HG03039 (cell line): ENCODE measurements at regions not wholly inside any gene's neighbourhood (a gene's known extent, or its start where the extent isn't known, plus 50 kb on each side); places are given as distances from the start of the nearest gene placed in this dataset.
"Not testable (repeated sequence)": the region's sequence is repeated elsewhere in the genome, so short reads cannot be mapped to it uniquely, and the experiment has no call there.

Experiments used
- ATAC-seq: cut with Tn5 transposase; IDR thresholded peaks from one replicate; pipeline ENCODE4 v1.9.1; 2021; ENCODE audit warnings: mild to moderate bottlenecking, moderate library complexity; ENCODE audit not compliant: unreplicated experiment

DNA sequence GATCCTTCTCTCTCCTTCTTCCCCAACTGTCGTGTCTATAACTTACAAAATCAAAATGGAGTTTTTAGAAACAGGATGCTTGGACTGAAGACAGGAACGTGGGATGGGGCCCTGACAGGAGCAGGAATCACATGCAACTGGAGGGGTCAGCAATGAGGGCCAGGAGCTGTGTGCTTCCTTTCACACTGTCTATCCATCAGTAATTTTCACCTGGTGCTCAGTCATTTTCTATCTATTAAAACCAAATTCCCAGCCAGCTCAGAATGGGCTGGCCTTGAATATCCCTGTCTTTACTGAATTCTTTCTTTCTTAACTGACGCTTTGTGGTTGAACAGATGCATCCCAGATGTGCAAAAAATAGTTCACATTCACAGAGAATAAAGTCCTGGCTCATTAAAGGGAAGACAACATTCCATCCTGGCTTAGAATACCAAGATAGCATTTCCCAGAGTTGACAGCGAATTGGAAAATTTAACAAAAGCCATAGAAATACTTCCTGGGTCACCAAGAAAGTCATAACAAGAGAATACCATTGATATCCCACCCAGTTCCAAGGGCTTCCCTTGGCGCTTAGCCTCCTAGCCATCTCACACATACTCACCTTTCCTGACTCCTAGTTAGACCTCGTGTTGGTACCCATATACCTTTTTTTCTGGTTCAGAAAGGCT is 588.1 kb downstream of the TTLL7 start:
- ATAC-seq: not testable (repeated sequence)

DNA sequence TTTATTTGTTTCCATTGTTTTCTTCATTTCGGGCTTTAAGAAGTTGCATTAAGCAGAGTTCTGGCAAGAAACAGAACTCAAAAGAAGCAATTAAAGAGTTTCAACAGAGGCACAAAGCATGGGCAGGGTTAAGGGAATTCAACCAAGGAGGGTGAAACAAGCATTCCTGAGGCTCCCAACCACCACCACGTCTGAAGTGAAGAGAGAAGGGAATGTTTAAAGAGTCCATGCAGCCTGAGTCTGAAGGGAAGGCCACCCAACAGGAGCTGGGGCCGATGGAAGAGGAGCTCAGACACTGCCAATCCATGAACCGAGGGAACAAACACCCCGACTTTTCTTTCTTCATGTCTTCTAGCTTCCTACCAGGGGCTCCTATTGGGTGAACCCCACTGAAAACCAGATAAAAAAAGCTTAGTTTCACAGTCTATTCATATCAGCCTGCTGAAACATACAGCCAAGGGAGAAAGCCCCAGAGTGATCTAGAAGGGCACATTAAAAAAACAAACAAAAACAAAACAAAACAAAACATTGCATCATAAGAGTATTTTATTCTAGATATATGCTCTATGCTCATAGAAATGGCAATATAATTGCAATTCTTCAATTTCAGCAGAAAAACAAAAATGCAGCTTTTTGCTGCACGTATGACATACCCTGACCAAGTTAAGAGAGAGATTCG is 592.1 kb downstream of the TTLL7 start:
- not testable (repeated sequence) for ATAC-seq

DNA sequence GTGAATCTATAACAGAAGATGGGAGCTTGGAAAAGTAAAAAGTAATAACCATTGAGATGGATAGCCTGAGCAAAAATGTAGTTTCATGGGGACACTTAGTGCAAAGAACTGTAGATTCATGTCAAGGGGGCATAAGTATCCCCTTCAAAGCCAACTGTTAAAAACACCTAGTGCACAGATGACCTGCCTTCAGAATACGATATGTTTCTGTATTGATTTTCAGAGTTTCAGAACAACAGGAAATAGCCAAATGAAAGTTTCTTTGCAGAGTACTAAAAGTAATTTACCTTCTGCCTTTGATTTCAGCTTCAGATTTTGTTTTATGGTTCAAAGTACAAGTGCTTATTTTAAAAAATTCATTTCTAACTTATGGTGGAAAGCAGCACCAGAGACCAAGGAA is 593.1 kb downstream of the TTLL7 start:
- not testable (repeated sequence) for ATAC-seq

GRCh38 chr1:83403500-83403899 is 595.4 kb downstream of the TTLL7 start:
- not testable (repeated sequence) for ATAC-seq

DNA sequence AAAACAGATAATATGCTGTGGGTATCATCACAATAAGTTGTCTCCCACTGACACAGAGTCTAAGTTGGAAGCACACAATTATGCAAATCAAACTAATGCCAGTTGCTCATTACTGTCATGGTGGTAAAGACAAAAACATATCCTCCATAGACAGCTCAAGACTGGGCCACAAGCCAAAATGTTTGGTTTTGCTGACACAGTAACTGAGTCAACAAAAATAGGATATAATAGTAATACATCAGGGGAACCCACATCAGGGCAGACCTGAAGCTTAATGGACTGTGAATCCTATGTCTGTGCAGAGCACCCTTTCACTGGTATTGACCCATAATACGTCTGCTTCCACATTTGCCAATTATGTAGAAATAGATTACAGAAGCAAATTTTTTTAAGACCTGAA is 597.8 kb downstream of the TTLL7 start:
- ATAC-seq: not testable (repeated sequence)

DNA sequence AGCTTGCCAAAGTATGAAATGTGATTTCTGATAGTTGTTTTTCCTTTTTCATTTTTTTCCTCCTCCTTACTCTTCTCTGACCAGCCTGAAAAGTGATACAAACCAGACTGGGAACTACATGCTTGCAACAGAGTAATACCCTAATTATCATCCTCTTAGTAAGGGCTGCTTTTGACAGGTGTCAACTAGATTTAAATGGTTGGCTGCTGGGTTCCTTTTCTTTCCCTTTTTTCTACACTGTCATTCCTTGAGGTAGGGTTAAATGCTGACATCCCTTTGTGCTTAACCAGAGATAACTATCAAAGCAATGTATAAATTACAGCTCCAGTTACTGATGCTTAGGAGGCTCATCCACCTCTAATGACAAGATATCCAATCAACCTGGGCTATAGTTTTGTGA is 598.8 kb downstream of the TTLL7 start:
- not testable (repeated sequence) for ATAC-seq

DNA sequence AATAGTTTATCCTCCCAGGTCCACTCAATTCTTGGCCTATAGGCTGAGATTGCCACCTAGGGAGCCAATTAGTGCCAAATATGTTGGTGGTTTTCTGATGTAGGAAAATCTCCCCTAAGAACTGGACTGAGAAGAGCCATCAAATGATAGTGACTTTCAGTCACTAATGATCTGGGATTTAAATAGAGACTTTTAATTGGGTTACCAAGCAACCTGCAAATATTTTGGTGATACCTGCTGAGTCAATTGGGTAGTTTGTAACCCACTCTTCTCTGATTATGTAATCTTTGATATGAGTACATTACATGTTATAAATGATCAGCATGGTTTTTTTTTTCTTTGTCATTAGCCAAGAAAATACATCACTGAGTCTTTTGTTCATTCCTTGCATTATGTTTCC is 600.8 kb downstream of the TTLL7 start:
- not testable (repeated sequence) for ATAC-seq

- ATAC-seq: not testable (repeated sequence)
Measured at GRCh38 chr1:83395130-83395529, 603.8 kb downstream of the TTLL7 start.

- not testable (repeated sequence) for ATAC-seq
Measured at GRCh38 chr1:83386946-83387345, 612.0 kb downstream of the TTLL7 start.

DNA sequence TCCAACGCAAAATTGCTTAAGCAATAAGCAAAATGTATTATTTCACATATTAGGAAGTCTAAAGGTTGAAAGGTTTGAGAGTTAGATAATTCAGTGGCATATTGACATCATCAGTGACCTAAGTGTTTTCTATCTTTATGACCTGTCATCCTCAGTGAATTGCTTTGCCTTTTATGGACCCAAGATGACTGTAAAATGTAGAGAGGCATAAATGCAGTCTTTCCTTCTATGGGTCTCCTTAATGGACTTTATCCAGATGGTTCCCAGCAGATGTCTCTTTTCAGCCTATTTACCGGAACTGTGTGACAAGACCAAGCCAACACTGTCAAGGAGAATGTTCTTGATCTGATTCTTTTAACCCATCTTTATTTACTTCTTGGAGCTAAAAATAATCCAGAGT is 615.8 kb downstream of the TTLL7 start:
- not testable (repeated sequence) for ATAC-seq

GRCh38 chr1:83373018-83373417 is 625.9 kb downstream of the TTLL7 start:
- not testable (repeated sequence) for ATAC-seq

GRCh38 chr1:83369853-83370252 is 629.1 kb downstream of the TTLL7 start:
- not testable (repeated sequence) for ATAC-seq

DNA sequence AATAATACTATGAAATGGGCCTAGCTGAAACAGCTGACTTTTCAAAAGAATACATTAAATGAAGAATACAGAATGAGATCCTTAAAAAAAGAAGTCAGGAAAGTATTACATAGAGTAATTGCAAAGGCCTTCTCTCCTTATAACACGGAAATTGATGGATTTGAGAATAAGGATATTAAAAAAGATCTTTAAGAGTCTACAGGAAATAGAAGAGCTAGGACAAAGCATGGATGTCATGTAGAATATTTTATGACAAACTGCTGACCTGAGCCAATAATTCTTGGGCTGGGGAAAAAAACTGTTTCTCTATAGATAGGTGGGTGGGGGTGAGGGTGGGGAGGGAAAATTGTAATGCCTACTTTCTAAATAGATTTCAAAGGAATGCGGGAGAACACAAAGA is 633.6 kb downstream of the TTLL7 start:
- not testable (repeated sequence) for ATAC-seq

DNA sequence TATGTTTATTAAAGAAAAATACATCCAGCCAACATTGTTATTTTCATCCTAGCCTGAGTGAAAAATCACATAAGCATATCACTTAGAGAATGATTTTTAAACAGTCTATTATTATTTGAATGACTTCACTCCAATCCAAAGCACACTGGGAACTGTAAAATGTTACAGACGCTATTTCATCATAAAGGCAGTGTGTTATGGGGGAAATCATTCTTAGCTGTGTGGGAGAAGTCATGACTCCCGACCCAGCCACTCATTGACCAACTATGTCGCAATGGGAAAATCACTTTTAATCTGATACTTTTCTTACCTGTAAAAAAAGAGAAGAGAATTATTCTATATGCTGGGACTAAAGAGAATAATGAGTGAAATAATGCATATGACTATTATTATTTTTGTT is 653.6 kb downstream of the TTLL7 start:
- not testable (repeated sequence) for ATAC-seq

- not testable (repeated sequence) for ATAC-seq
Measured at GRCh38 chr1:83343767-83344166, 655.2 kb downstream of the TTLL7 start.

- not testable (repeated sequence) for ATAC-seq
Measured at GRCh38 chr1:83342995-83343394, 655.9 kb downstream of the TTLL7 start.

DNA sequence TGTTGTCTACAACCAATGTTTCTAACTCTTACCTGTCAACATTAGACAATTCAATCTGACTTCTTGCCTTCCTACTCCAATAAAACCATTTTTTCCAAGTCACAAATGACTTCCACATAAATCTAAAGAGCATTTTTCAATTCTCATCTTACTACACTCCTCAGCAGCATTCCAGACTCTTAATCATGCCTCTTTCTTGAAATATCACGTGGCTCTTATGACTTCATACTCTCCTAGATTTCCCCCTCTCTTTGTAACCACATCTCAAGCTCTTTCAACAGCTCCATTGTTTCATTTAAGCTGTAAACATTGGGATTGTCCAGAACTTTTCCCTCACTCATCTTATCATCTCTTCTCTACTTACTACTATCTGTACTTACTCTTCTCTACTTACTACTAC is 666.6 kb downstream of the TTLL7 start:
- not testable (repeated sequence) for ATAC-seq

GRCh38 chr1:83318366-83318765 is 680.6 kb downstream of the TTLL7 start:
- ATAC-seq: no peak

DNA sequence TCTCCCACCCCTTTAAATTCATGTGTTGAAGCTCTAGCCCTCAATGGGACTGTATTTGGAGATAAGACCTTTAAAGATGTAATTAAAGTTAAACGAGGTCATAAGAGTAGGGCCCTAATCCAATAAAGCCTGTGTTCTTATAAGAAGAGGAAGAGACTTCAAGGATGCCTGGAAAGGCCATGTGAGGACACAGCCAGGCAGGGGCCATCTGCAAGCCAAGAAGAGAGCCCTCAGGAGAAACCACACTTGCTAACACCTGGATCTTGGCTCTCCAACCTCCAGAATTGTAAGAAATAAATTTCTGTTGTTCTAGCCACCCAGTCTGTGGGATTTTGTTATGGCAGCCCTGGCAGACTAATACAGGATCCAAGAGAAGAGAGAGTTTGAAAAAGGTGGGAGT is 683.5 kb downstream of the TTLL7 start:
- not testable (repeated sequence) for ATAC-seq

- not testable (repeated sequence) for ATAC-seq
Measured at GRCh38 chr1:83310161-83310560, 688.8 kb downstream of the TTLL7 start.

DNA sequence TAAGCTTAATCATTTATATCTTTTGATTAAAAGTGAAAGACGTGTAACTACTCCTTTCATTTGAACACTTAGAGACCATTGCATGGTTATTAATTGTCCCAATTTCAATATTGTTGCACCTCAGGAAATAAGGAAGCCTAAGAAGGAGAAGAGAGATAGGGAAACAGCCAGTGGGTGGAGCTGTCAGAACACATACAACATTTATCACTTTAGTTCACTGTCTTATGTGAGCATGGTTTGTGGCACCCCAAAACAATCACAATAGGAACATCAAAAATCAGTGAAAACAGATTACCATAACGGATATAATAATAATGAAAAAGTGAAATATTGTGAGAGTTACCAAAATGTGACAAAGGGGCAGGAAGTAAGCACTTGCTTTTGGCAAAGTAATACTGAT is 689.9 kb downstream of the TTLL7 start:
- ATAC-seq: not testable (repeated sequence)

DNA sequence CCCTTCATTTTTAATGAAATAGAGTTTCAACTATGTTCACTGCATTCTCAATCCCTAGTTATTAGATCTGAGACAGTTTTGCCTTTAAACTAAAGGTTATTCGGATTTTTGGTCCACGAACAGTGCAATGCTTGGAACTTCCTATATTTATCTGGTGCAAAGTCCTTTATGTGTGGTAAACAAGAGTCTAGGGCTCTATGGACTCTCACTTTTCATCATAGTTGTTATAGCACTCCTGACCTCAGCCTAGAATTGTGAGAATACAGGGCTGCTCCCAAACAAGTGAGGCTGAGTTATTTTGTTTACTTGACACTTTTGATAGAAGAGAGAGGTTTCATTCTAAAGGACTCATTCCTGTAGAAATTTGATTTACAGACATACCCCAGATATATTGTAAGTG is 692.1 kb downstream of the TTLL7 start:
- ATAC-seq: not testable (repeated sequence)
